Loucy (cell line): ENCODE measurements at regions not wholly inside any gene's neighbourhood (a gene's known extent, or its start where the extent isn't known, plus 50 kb on each side); places are given as distances from the start of the nearest gene placed in this dataset.

ENCODE experiments used
- H2AFZ ChIP-seq: fragments of 200-600 bp; sonication (generic); 2 replicates; pipeline ENCODE4 v1.6.0; 2016; ENCODE audit warnings: antibody characterized with exemption, mild to moderate bottlenecking, low read length, moderate library complexity
- H3F3A ChIP-seq: fragments of 200-600 bp; 2 replicates; pipeline ENCODE4 v1.6.0; 2016; ENCODE audit warnings: antibody characterized with exemption, low read depth, mild to moderate bottlenecking
- H3K27me3 ChIP-seq: fragments of 200-600 bp; sonication (generic); 2 replicates; pipeline ENCODE4 v1.6.1; 2014; ENCODE audit warnings: low read length, mild to moderate bottlenecking; ENCODE audit not compliant: insufficient read depth, poor library complexity, severe bottlenecking
- H3K36me3 ChIP-seq: fragments of 200-600 bp; sonication (generic); 2 replicates; pipeline ENCODE4 v1.6.1; 2016; ENCODE audit warnings: low read length; ENCODE audit not compliant: insufficient read depth
- H3K4me1 ChIP-seq: fragments of 200-600 bp; sonication (generic); 2 replicates; pipeline ENCODE4 v1.5.1; 2014; ENCODE audit warnings: low read length, mild to moderate bottlenecking; ENCODE audit not compliant: insufficient read depth, poor library complexity, severe bottlenecking
- H3K4me2 ChIP-seq: fragments of 200-600 bp; sonication (generic); 2 replicates; pipeline ENCODE4 v1.6.0; 2014; ENCODE audit warnings: antibody characterized with exemption, low read length, low read depth, mild to moderate bottlenecking; ENCODE audit not compliant: poor library complexity, severe bottlenecking
- H3K4me3 ChIP-seq: fragments of 200-600 bp; sonication (generic); 2 replicates; pipeline ENCODE4 v1.5.1; 2014; ENCODE audit warnings: low read length, mild to moderate bottlenecking, mixed read lengths; ENCODE audit not compliant: poor library complexity, severe bottlenecking
- H3K79me2 ChIP-seq: fragments of 200-600 bp; sonication (generic); 2 replicates; pipeline ENCODE4 v1.6.1; 2014; ENCODE audit warnings: low read length; ENCODE audit not compliant: insufficient read depth
- H3K9ac ChIP-seq: fragments of 200-600 bp; sonication (generic); 2 replicates; pipeline ENCODE4 v1.6.0; 2014; ENCODE audit warnings: mild to moderate bottlenecking, low read depth, low read length, moderate library complexity; ENCODE audit not compliant: poor library complexity, severe bottlenecking
- H3K9me2 ChIP-seq: fragments of 200-600 bp; sonication (generic); replicated peaks from 2 replicates; pipeline ENCODE4 v1.6.1; 2016; ENCODE audit warnings: low read depth, low read length, mixed read lengths
- H3K9me3 ChIP-seq: fragments of 200-600 bp; sonication (generic); 2 replicates; pipeline ENCODE4 v1.6.1; 2014; ENCODE audit warnings: mild to moderate bottlenecking, antibody characterized with exemption, low read length, low read depth; ENCODE audit not compliant: insufficient read depth
- H4K20me1 ChIP-seq: fragments of 200-600 bp; sonication (generic); 2 replicates; pipeline ENCODE4 v1.6.0; 2014; ENCODE audit warnings: antibody characterized with exemption, low read length, mild to moderate bottlenecking; ENCODE audit not compliant: insufficient read depth, poor library complexity, severe bottlenecking
- EZH2phosphoT487 ChIP-seq: fragments of 200-600 bp; IDR thresholded peaks from 2 replicates; pipeline ENCODE4 v1.6.1; 2018; ENCODE audit warnings: antibody characterized with exemption, mild to moderate bottlenecking, moderate library complexity, borderline replicate concordance
- TF ChIP-seq, protein P1 (sequence below): fragments of 200-600 bp; sonication (generic); conservative IDR thresholded peaks from 2 replicates; pipeline ENCODE4 v1.5.1; 2014; ENCODE audit warnings: mild to moderate bottlenecking, antibody characterized with exemption, low read length

DNA sequence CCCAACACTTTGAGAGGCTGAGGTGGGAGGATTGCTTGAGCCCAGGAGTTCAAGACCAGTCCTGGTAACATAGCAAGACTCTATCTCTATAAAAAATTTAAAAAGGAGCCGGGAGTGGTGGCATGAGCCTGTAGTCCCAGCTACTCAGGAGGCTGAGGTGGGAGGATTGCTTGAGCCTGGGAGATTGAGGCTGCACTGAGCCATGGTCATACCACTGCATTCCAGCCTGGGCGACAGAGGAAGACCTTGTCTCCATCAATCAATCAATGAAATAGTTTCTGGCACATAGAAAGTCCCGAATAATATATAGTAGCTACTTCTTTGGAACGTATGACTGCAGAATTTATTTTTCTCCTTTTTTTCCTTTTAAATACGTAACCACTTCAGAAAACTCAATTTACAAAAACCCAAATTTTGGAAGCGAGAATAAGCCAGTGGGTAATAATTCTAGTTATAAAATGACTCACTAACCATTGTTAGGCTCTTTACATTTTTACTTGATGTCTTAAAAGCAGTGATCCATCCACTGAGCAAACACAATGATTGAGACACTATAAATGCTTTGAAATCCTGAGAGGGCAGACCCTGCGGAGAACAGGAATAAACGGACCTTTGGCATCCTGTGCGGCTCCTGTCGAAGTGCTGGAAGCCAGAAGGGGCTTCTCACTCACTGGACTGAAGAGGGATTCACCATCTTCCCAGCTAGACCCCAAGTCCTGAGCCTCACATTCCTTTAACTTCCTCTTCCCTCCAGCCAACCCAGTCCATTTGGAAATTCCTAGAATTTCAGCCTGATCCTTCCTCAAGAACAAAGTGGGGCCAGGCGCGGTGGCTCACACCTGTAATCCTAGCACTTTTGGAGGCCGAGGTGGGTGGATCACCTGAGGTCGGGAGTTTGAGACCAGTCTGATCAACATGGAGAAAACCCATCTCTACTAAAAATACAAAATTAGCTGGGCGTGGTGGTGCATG, 68.4 kb upstream of the MFGE8 start:
- Histone ChIP-seq H2AFZ (no peak overlapping the region), H3K27me3 (no peaks in the 10 kb centered on the region), H3K4me1 (peaks cover 5% of the 10 kb centered on the region), H3K9me2 (no peaks in the 10 kb centered on the region), H3K4me3 (no peak overlapping the region), H3K9me3 (no peaks in the 10 kb centered on the region), H3K79me2 (no peaks in the 10 kb centered on the region), H4K20me1 (no peaks in the 10 kb centered on the region), H3K4me2 (no peak overlapping the region), H3K36me3 (no peaks in the 10 kb centered on the region), H3F3A (no peaks in the 10 kb centered on the region), H3K9ac (no peak overlapping the region)
- no peak for TF ChIP-seq EZH2phosphoT487
- TF ChIP-seq, protein P1, sequence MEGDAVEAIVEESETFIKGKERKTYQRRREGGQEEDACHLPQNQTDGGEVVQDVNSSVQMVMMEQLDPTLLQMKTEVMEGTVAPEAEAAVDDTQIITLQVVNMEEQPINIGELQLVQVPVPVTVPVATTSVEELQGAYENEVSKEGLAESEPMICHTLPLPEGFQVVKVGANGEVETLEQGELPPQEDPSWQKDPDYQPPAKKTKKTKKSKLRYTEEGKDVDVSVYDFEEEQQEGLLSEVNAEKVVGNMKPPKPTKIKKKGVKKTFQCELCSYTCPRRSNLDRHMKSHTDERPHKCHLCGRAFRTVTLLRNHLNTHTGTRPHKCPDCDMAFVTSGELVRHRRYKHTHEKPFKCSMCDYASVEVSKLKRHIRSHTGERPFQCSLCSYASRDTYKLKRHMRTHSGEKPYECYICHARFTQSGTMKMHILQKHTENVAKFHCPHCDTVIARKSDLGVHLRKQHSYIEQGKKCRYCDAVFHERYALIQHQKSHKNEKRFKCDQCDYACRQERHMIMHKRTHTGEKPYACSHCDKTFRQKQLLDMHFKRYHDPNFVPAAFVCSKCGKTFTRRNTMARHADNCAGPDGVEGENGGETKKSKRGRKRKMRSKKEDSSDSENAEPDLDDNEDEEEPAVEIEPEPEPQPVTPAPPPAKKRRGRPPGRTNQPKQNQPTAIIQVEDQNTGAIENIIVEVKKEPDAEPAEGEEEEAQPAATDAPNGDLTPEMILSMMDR = no peak

DNA sequence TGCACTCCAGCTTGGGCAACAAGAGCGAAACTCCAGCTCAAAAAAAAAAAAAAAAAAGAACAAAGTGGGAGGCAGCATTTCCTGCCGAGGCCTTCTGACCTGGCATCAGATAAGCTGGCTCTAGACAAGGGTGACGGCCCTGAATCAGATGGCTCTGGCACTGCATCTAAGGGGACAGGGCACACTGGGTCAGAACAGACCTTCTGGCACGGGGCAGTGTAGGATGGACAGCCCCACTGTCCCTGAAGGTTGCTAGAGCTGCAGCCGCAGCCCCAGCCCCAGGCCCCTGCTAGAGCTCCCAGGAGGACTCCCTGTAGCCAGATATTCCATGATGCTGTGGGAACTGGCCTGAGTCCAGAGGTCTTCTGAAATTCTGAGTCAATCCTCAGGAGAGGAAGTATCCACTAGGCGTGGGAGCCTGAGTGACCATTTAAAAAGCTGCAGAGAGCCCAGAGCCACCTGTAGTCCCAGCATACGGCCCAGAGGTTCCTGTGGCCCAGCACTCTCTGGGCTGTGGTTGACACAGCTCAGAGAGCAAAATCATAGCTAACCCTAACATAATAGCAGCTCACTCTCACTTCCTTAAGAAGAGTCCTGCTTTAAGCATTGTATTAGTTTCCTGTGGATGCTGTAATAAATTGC, 69.2 kb upstream of the MFGE8 start:
- no peak overlapping the region for H3K4me2 ChIP-seq
- H3K9me2 ChIP-seq = no peaks in the 10 kb centered on the region
- no peak for TF ChIP-seq EZH2phosphoT487
- TF ChIP-seq, protein P1 = no peak
- H4K20me1 ChIP-seq = no peaks in the 10 kb centered on the region
- peaks cover 5% of the 10 kb centered on the region for H3K4me1 ChIP-seq
- no peak overlapping the region for H3K9ac ChIP-seq
- H3K79me2 ChIP-seq = no peaks in the 10 kb centered on the region
- no peaks in the 10 kb centered on the region for H3K27me3 ChIP-seq
- H3K9me3 ChIP-seq = no peaks in the 10 kb centered on the region
- H3K36me3 ChIP-seq = no peaks in the 10 kb centered on the region
- no peak overlapping the region for H2AFZ ChIP-seq
- no peaks in the 10 kb centered on the region for H3F3A ChIP-seq
- H3K4me3 ChIP-seq = no peak overlapping the region

DNA sequence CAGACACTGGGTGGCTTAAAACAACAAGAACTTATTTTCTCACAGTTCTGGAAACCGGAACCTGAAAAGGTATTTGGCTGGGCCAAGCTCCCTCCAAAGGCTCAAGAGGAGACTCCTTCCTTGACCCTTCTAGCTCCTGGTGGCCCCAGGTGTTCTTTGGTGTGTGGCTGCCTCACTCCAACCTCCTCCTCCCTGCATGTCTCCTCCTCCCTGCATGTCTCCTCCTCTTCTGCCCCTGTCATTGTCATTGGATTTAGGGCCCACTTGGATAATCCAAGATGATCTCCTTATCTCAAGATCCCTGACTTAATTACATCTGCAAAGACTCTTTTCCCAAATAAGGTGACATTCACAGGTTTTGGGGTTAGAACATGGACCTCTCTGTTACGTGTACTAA, 69.8 kb upstream of the MFGE8 start:
- Histone ChIP-seq H3K9ac (no peak overlapping the region), H3K4me2 (no peak overlapping the region), H3K27me3 (no peaks in the 10 kb centered on the region), H3K4me3 (no peak overlapping the region), H3K4me1 (peaks cover 5% of the 10 kb centered on the region), H3K9me2 (no peaks in the 10 kb centered on the region), H3K79me2 (no peaks in the 10 kb centered on the region), H3F3A (no peaks in the 10 kb centered on the region), H4K20me1 (no peaks in the 10 kb centered on the region), H3K9me3 (no peaks in the 10 kb centered on the region), H3K36me3 (no peaks in the 10 kb centered on the region), H2AFZ (no peak overlapping the region)
- TF ChIP-seq EZH2phosphoT487 = no peak
- TF ChIP-seq, protein P1 = no peak
